ENCODE measurements at regions not wholly inside any gene's neighbourhood (a gene's known extent, or its start where the extent isn't known, plus 50 kb on each side); places are given as distances from the start of the nearest gene placed in this dataset.

DNA sequence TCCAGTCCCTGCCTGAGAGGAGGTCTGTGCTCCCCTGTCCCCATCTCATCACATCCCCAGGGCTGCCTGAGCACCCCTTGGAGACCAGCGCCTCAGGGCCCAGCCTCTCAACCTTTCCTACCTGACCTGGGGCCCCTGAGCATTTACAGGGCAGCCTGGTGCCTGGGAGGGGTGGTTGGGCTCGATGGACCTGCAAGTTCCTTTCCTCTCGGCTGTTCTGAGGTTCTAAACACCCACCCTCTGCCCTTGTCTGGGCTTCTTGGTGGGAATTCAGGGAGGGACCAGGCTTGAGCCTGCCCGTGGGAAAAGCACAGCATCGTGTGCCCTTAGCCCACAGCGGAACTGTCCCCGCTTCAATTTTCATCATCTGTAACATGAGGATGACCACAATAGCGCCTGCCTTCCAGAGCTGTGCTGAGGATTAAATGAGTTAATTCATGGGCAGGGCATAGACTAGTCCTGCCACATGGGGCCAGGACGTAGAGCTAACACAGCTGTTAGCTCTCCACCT, 91.0 kb upstream of the SH3PXD2B start:
- ChIA-PET CTCF (no interaction called here), POLR2A (no interaction called here), SMC1A (ENCODE audit: uncharacterized antibody, unreplicated experiment) (no interaction called here), RAD21 (ENCODE audit: unreplicated experiment) (no interaction called here)
- in situ Hi-C loops (cut with MboI), result no loop called here
- no TSS peak for BruUV-seq (replicated peaks)
- TF ChIP-seq STAT1 (conservative IDR thresholded peaks at IDR 0.05), result no peak
- TF ChIP-seq ZNF24 (IDR thresholded peaks at IDR 0.05), result no peak
- no peak for TF ChIP-seq POU2F2 (IDR thresholded peaks at IDR 0.05; ENCODE audit: borderline replicate concordance, low read depth, low read length)
- Histone ChIP-seq H3K27me3 (replicated peaks in 1 of 2; ENCODE audit: control insufficient read depth in 2 of 2, insufficient read depth in 2 of 2, low read length in 1 of 2) (peaks cover 0 to 3% of the 10 kb centered on the region in 2 experiments; a peak in 2 of 4 replicates), H3K4me3 (no peak overlapping the region), H3K9me3 (replicated peaks; ENCODE audit: control insufficient read depth, insufficient read depth, low read length) (no peaks in the 10 kb centered on the region), H3K4me1 (ENCODE audit: control insufficient read depth, insufficient read depth, low read length) (no peaks in the 10 kb centered on the region), H3K27ac (ENCODE audit: control insufficient read depth, insufficient read depth) (no peak overlapping the region), H2AFZ (ENCODE audit: control insufficient read depth, low read depth, low read length) (no peak overlapping the region), H3K36me3 (ENCODE audit: control insufficient read depth in 2 of 2, insufficient read depth in 2 of 2, low read length in 1 of 2) (no peaks in the 10 kb centered on the region), H3K4me2 (ENCODE audit: control insufficient read depth, insufficient read depth) (no peak overlapping the region), H4K20me1 (ENCODE audit: control insufficient read depth, insufficient read depth) (no peaks in the 10 kb centered on the region), H3K9ac (ENCODE audit: control insufficient read depth, insufficient read depth, low read length) (no peak overlapping the region), H3K79me2 (ENCODE audit: control insufficient read depth, insufficient read depth, low read length) (no peaks in the 10 kb centered on the region)
- WGBS (ENCODE audit: insufficient coverage, insufficient replicate concordance, low lambda C conversion rate, missing lambda C conversion rate), result 30% methylated on average over 9 of the region's 9 CpGs
- intact Hi-C loops (cut with micrococcal nuclease; ENCODE audit: unreplicated experiment), result no loop called here
- ATAC-seq, result no peak
- DNase-seq (ENCODE audit: low read depth, low spot score), result no peak
- FAIRE-seq, result no peak

DNA sequence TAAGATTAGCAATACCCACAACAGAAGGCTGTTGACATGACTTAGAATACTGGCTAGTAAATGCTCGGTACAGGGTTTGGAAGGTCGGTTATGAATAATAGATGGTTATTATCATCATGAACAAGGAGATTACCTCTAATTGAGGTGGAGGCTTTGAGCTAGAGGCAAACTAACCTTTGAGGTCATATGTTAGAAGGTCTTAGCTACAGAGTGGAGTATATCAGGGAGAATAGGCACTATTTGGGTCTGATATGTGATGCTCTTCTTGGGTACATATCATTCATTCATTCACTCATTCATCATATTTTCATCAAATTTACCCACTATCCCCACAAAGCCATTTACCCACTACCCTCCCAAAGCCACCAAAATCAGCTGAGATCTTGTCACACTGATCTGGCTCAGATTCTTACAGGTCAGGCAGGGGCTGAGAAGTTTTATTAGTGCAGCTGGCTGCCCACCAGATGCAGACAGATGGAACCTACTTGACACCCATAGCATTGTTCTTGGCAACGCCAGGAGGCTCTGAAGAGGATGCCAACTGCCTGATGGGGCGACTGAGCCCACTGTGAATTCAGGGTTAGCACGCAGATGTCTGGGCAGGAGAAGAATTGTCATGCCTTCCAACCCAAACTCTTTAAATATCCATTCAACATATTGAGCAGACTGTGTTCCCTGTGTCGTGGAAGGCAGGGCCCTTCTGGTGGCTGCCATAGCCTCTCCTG, 90.2 kb upstream of the SH3PXD2B start:
- Histone ChIP-seq H3K4me3 (no peak overlapping the region), H2AFZ (ENCODE audit: control insufficient read depth, low read depth, low read length) (no peak overlapping the region), H3K4me2 (ENCODE audit: control insufficient read depth, insufficient read depth) (no peak overlapping the region), H4K20me1 (ENCODE audit: control insufficient read depth, insufficient read depth) (no peaks in the 10 kb centered on the region), H3K4me1 (ENCODE audit: control insufficient read depth, insufficient read depth, low read length) (no peaks in the 10 kb centered on the region), H3K27ac (ENCODE audit: control insufficient read depth, insufficient read depth) (no peak overlapping the region), H3K9ac (ENCODE audit: control insufficient read depth, insufficient read depth, low read length) (no peak overlapping the region), H3K79me2 (ENCODE audit: control insufficient read depth, insufficient read depth, low read length) (no peaks in the 10 kb centered on the region), H3K27me3 (replicated peaks in 1 of 2; ENCODE audit: control insufficient read depth in 2 of 2, insufficient read depth in 2 of 2, low read length in 1 of 2) (peaks cover 0 to 3% of the 10 kb centered on the region in 2 experiments; a peak in 2 of 4 replicates), H3K9me3 (replicated peaks; ENCODE audit: control insufficient read depth, insufficient read depth, low read length) (no peaks in the 10 kb centered on the region), H3K36me3 (ENCODE audit: control insufficient read depth in 2 of 2, insufficient read depth in 2 of 2, low read length in 1 of 2) (no peaks in the 10 kb centered on the region)
- ATAC-seq (no peak), FAIRE-seq (no peak), DNase-seq (ENCODE audit: low read depth, low spot score) (no peak)
- ChIA-PET CTCF (interaction anchor here (0.7 kb wide), 1 partner anchor 152 kb away, joined by 3 read pairs; no protein-coding TSS in a partner anchor), RAD21 (ENCODE audit: unreplicated experiment) (no interaction called here), POLR2A (no interaction called here), SMC1A (ENCODE audit: uncharacterized antibody, unreplicated experiment) (no interaction called here)
- no TSS peak for BruUV-seq (replicated peaks)
- in situ Hi-C loops (cut with MboI), result no loop called here
- intact Hi-C loops (cut with micrococcal nuclease; ENCODE audit: unreplicated experiment), result no loop called here
- 22% methylated on average over 6 of the region's 6 CpGs for WGBS (ENCODE audit: insufficient coverage, insufficient replicate concordance, low lambda C conversion rate, missing lambda C conversion rate)
- no peak for TF ChIP-seq ESRRA (IDR thresholded peaks at IDR 0.05; ENCODE audit: low read length)
- no peak for TF ChIP-seq SUZ12 (IDR thresholded peaks at IDR 0.05; ENCODE audit: unreplicated experiment)
- TF ChIP-seq, protein P1, sequence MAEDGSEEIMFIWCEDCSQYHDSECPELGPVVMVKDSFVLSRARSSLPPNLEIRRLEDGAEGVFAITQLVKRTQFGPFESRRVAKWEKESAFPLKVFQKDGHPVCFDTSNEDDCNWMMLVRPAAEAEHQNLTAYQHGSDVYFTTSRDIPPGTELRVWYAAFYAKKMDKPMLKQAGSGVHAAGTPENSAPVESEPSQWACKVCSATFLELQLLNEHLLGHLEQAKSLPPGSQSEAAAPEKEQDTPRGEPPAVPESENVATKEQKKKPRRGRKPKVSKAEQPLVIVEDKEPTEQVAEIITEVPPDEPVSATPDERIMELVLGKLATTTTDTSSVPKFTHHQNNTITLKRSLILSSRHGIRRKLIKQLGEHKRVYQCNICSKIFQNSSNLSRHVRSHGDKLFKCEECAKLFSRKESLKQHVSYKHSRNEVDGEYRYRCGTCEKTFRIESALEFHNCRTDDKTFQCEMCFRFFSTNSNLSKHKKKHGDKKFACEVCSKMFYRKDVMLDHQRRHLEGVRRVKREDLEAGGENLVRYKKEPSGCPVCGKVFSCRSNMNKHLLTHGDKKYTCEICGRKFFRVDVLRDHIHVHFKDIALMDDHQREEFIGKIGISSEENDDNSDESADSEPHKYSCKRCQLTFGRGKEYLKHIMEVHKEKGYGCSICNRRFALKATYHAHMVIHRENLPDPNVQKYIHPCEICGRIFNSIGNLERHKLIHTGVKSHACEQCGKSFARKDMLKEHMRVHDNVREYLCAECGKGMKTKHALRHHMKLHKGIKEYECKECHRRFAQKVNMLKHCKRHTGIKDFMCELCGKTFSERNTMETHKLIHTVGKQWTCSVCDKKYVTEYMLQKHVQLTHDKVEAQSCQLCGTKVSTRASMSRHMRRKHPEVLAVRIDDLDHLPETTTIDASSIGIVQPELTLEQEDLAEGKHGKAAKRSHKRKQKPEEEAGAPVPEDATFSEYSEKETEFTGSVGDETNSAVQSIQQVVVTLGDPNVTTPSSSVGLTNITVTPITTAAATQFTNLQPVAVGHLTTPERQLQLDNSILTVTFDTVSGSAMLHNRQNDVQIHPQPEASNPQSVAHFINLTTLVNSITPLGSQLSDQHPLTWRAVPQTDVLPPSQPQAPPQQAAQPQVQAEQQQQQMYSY (CRISPR knock-in tag; IDR thresholded peaks at IDR 0.05), result no peak
- TF ChIP-seq, protein P2, sequence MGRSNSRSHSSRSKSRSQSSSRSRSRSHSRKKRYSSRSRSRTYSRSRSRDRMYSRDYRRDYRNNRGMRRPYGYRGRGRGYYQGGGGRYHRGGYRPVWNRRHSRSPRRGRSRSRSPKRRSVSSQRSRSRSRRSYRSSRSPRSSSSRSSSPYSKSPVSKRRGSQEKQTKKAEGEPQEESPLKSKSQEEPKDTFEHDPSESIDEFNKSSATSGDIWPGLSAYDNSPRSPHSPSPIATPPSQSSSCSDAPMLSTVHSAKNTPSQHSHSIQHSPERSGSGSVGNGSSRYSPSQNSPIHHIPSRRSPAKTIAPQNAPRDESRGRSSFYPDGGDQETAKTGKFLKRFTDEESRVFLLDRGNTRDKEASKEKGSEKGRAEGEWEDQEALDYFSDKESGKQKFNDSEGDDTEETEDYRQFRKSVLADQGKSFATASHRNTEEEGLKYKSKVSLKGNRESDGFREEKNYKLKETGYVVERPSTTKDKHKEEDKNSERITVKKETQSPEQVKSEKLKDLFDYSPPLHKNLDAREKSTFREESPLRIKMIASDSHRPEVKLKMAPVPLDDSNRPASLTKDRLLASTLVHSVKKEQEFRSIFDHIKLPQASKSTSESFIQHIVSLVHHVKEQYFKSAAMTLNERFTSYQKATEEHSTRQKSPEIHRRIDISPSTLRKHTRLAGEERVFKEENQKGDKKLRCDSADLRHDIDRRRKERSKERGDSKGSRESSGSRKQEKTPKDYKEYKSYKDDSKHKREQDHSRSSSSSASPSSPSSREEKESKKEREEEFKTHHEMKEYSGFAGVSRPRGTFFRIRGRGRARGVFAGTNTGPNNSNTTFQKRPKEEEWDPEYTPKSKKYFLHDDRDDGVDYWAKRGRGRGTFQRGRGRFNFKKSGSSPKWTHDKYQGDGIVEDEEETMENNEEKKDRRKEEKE (IDR thresholded peaks at IDR 0.05), result no peak
- TF ChIP-seq RAD51 (IDR thresholded peaks at IDR 0.05), result no peak
- TF ChIP-seq, protein P3, sequence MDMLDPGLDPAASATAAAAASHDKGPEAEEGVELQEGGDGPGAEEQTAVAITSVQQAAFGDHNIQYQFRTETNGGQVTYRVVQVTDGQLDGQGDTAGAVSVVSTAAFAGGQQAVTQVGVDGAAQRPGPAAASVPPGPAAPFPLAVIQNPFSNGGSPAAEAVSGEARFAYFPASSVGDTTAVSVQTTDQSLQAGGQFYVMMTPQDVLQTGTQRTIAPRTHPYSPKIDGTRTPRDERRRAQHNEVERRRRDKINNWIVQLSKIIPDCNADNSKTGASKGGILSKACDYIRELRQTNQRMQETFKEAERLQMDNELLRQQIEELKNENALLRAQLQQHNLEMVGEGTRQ (IDR thresholded peaks at IDR 0.05; ENCODE audit: borderline replicate concordance, low read depth, low read length), result no peak

Data from GM12878 (cell line).